HCT116 (cell line): ENCODE measurements at regions not wholly inside any gene's neighbourhood (a gene's known extent, or its start where the extent isn't known, plus 50 kb on each side); places are given as distances from the start of the nearest gene placed in this dataset.

Experiments
- ATAC-seq: fragments of 200-7000 bp; cut with Tn5 transposase; 2 replicates; pipeline ENCODE4 v1.9.1; 2020; ENCODE audit warnings: mild to moderate bottlenecking, moderate library complexity
- BruUV-seq: library from RNA; stranded (reverse); fragments of 400-500 nt; replicated peaks from 2 replicates; lab custom pipeline; 2021; lab: Mats Ljungman, UMichigan
- CTCF ChIA-PET: fragments of 300-600 bp; sonication (Branson Sonifier 250); formaldehyde crosslinking; loops from one replicate; lab custom pipeline; 2021; ENCODE audit warnings: antibody characterized with exemption; lab: Charles Lee
- POLR2A ChIA-PET: fragments of 300-600, 350-600 bp; sonication (Branson Sonifier 250); formaldehyde crosslinking; loops from one replicate; lab custom pipeline; 2021; ENCODE audit warnings: antibody characterized with exemption; lab: Charles Lee
- RAD21 ChIA-PET, 2 experiments: fragments of 300-600 bp; sonication (Branson Sonifier 250); formaldehyde crosslinking; loops; one replicate each; lab custom pipeline; 2023; ENCODE audit warnings: low total read pairs in 2 of 2; ENCODE audit not compliant: uncharacterized antibody in 2 of 2, unreplicated experiment in 2 of 2, low non-redundant PET in 1 of 2; lab: Charles Lee
- DNase-seq: peaks from one replicate; pipeline ENCODE4 v3.0.0-alpha.2; 2010; ENCODE audit warnings: low read depth, low spot score
- H2AFZ ChIP-seq: fragments of 200-600 bp; shearing (Covaris generic), sonication (generic); 2 replicates; pipeline ENCODE4 v1.6.1; 2017; ENCODE audit warnings: low read depth, mixed run types, mixed read lengths, antibody characterized with exemption, low read length; ENCODE audit not compliant: poor library complexity, severe bottlenecking
- H3K27ac ChIP-seq: 2 replicates; pipeline ENCODE4 v1.5.1; 2012; ENCODE audit warnings: low read depth, low read length
- H3K27me3 ChIP-seq: fragments of 200-600 bp; sonication (generic); 2 replicates; pipeline ENCODE4 v1.6.1; 2016; ENCODE audit warnings: mixed run types, low read length, mixed read lengths; ENCODE audit not compliant: insufficient read depth
- H3K36me3 ChIP-seq, 2 experiments: fragments of 200-500 bp in 1 of 2; fragments of 200-600 bp in 1 of 2; sonication (Bioruptor generic) in 1 of 2; sonication (generic) in 1 of 2; 2 replicates each; pipeline versions ENCODE4 v1.5.1 to v1.6.1; 2014 to 2016; ENCODE audit warnings: low read length in 2 of 2, inconsistent platforms in 1 of 2, mixed read lengths in 1 of 2, mixed run types in 1 of 2; ENCODE audit not compliant: insufficient read depth in 2 of 2, control insufficient read depth in 1 of 2
- H3K4me1 ChIP-seq, 2 experiments: fragments of 200-600 bp in 1 of 2; sonication (generic) in 1 of 2; 2 replicates each; pipeline versions ENCODE4 v1.5.1 to v1.6.1; 2012 to 2017; ENCODE audit warnings: low read length in 2 of 2, inconsistent platforms in 1 of 2, mild to moderate bottlenecking in 1 of 2, mixed read lengths in 1 of 2, mixed run types in 1 of 2, moderate library complexity in 1 of 2; ENCODE audit not compliant: insufficient read depth in 2 of 2, control insufficient read depth in 1 of 2
- H3K4me2 ChIP-seq: fragments of 200-600 bp; sonication (generic); 2 replicates; pipeline ENCODE4 v1.6.1; 2017; ENCODE audit warnings: mixed run types, low read length, mixed read lengths
- H3K4me3 ChIP-seq, 2 experiments: fragments of 200-600 bp in 1 of 2; sonication (generic) in 1 of 2; replicated peaks in 1 of 2; 2 replicates each; pipeline ENCODE4 v1.5.1; 2011 to 2016; ENCODE audit warnings: low read length in 2 of 2, control low read depth in 1 of 2, low read depth in 1 of 2, mild to moderate bottlenecking in 1 of 2, mixed read lengths in 1 of 2, mixed run types in 1 of 2
- H3K79me2 ChIP-seq: fragments of 200-600 bp; sonication (generic); 2 replicates; pipeline ENCODE4 v1.6.1; 2017; ENCODE audit warnings: mild to moderate bottlenecking, mixed run types, low read length, moderate library complexity, mixed read lengths; ENCODE audit not compliant: insufficient read depth
- H3K9ac ChIP-seq: fragments of 200-600 bp; sonication (generic); 2 replicates; pipeline ENCODE4 v1.6.1; 2016; ENCODE audit warnings: low read length, mixed read lengths
- H3K9me2 ChIP-seq: fragments of 200-600 bp; sonication (generic), shearing (Covaris generic); 2 replicates; pipeline ENCODE4 v1.6.1; 2017; ENCODE audit warnings: mixed run types, mild to moderate bottlenecking, moderate library complexity; ENCODE audit not compliant: insufficient read depth
- H3K9me3 ChIP-seq, 2 experiments: fragments of 200-500 bp in 1 of 2; fragments of 200-600 bp in 1 of 2; sonication (Bioruptor generic) in 1 of 2; sonication (generic) in 1 of 2; 2 replicates each; pipeline ENCODE4 v1.6.1; 2014 to 2017; ENCODE audit warnings: low read length in 2 of 2, mixed read lengths in 2 of 2, inconsistent platforms in 1 of 2, low read depth in 1 of 2, mild to moderate bottlenecking in 1 of 2, mixed run types in 1 of 2, moderate library complexity in 1 of 2; ENCODE audit not compliant: control insufficient read depth in 1 of 2, insufficient read depth in 1 of 2
- H4K20me1 ChIP-seq: fragments of 200-600 bp; sonication (generic), shearing (Covaris generic); 2 replicates; pipeline ENCODE4 v1.6.1; 2017; ENCODE audit warnings: mixed run types, mild to moderate bottlenecking, moderate library complexity; ENCODE audit not compliant: insufficient read depth
- ELF1 ChIP-seq: IDR thresholded peaks from 2 replicates; pipeline ENCODE4 v1.6.1; 2012; ENCODE audit warnings: low read depth, borderline replicate concordance
- POLR2AphosphoS5 ChIP-seq: IDR thresholded peaks from 2 replicates; pipeline ENCODE4 v1.6.1; 2011; ENCODE audit warnings: mild to moderate bottlenecking, low read depth, low read length, moderate library complexity
- RAD21 ChIP-seq: IDR thresholded peaks from 2 replicates; pipeline ENCODE4 v1.6.1; 2012; ENCODE audit warnings: low read depth, mild to moderate bottlenecking
- SIN3A ChIP-seq: IDR thresholded peaks from 2 replicates; pipeline ENCODE4 v1.6.1; 2012; ENCODE audit warnings: low read depth
- SP1 ChIP-seq: IDR thresholded peaks from 2 replicates; pipeline ENCODE4 v1.6.1; 2012; ENCODE audit warnings: low read depth
- YY1 ChIP-seq: IDR thresholded peaks from 2 replicates; pipeline ENCODE4 v1.6.1; 2011; ENCODE audit warnings: low read length, low read depth, moderate library complexity, mild to moderate bottlenecking; ENCODE audit not compliant: insufficient replicate concordance; ENCODE audit errors: extremely low read depth
- intact Hi-C: fragments of 100-400 bp; cut with micrococcal nuclease; formaldehyde crosslinking; loops from 2 replicates; pipeline ENCODE4 v1.10.0; 2022

DNA sequence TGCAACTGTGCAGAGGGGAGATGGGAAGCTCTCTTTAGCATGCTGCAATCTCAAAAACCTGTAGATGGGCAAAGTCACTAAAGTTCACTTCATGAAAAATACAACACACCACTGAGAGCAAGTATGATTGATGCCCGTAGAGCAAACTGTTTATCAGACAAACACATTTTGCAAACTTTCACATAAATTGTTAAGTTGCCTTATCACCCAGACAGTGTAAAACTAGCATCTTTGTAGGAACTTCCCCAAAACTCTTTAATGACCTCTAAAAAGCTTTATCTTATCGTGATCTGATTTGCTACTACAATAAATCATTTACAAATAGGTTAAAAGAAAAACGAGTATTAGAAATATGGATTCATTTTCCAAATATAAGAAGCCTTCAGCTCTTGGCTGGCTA is 391.0 kb downstream of the LMO4 start:
- no peaks in the 10 kb centered on the region for H3K79me2 ChIP-seq
- H3K9ac ChIP-seq = no peak overlapping the region
- intact Hi-C loops = no loop called here
- H3K9me2 ChIP-seq = no peaks in the 10 kb centered on the region
- ChIA-PET CTCF (no interaction called here), RAD21 (no interaction called here), POLR2A (no interaction called here)
- no TSS peak for BruUV-seq
- H3K27me3 ChIP-seq = no peaks in the 10 kb centered on the region
- H3K36me3 ChIP-seq = no peaks in the 10 kb centered on the region
- H4K20me1 ChIP-seq = no peaks in the 10 kb centered on the region
- no peak overlapping the region for H3K4me2 ChIP-seq
- TF ChIP-seq ELF1 (no peak), SP1 (no peak), YY1 (no peak)
- H3K9me3 ChIP-seq = no peaks in the 10 kb centered on the region
- H2AFZ ChIP-seq = no peak overlapping the region
- H3K4me3 ChIP-seq = no peak overlapping the region
- ATAC-seq (no peak), DNase-seq (no peak)
- no peaks in the 10 kb centered on the region for H3K4me1 ChIP-seq
- no peak overlapping the region for H3K27ac ChIP-seq

- Histone ChIP-seq H3K9me2 (no peaks in the 10 kb centered on the region), H3K27ac (no peak overlapping the region), H4K20me1 (no peaks in the 10 kb centered on the region), H3K27me3 (no peaks in the 10 kb centered on the region), H3K79me2 (no peaks in the 10 kb centered on the region), H3K4me3 (no peak overlapping the region), H2AFZ (no peak overlapping the region), H3K36me3 (no peaks in the 10 kb centered on the region), H3K9ac (no peak overlapping the region), H3K9me3 (no peaks in the 10 kb centered on the region), H3K4me1 (no peaks in the 10 kb centered on the region), H3K4me2 (no peak overlapping the region)
- RAD21 ChIA-PET = no interaction called here
- TF ChIP-seq SIN3A (no peak), RAD21 (no peak), POLR2AphosphoS5 (no peak), YY1 (no peak)
- CTCF ChIA-PET = no interaction called here
- POLR2A ChIA-PET = no interaction called here
- no peak for ATAC-seq
- no TSS peak for BruUV-seq
- intact Hi-C loops = no loop called here
- DNase-seq = no peak
Observed at GRCh38 chr1:87720561-87720960, 391.9 kb downstream of the LMO4 start.
